ENCODE measurements at regions not wholly inside any gene's neighbourhood (a gene's known extent, or its start where the extent isn't known, plus 50 kb on each side); places are given as distances from the start of the nearest gene placed in this dataset.

- no peak for TF ChIP-seq CTBP1 (IDR thresholded peaks at IDR 0.05; ENCODE audit: borderline replicate concordance)
- no peak for TF ChIP-seq LEF1 (IDR thresholded peaks at IDR 0.05; ENCODE audit: borderline replicate concordance)
- TF ChIP-seq FOXK2 (IDR thresholded peaks at IDR 0.05), result no peak
- TF ChIP-seq BHLHE40 (IDR thresholded peaks at IDR 0.05; ENCODE audit: borderline replicate concordance), result no peak
- TF ChIP-seq SP1 (IDR thresholded peaks at IDR 0.05), result no peak
- no peak for TF ChIP-seq L3MBTL2 (conservative IDR thresholded peaks at IDR 0.05)
- TF ChIP-seq SUZ12 (IDR thresholded peaks at IDR 0.05), result no peak
- no peak for TF ChIP-seq HDGF (IDR thresholded peaks at IDR 0.05; ENCODE audit: borderline replicate concordance)
- TF ChIP-seq FOXA1 (IDR thresholded peaks at IDR 0.05), result no peak
- no peak for TF ChIP-seq ELF4 (IDR thresholded peaks at IDR 0.05)
- TF ChIP-seq NFRKB (IDR thresholded peaks at IDR 0.05), result no peak
- no peak for TF ChIP-seq TARDBP (IDR thresholded peaks at IDR 0.05)
Observed at GRCh38 chr4:138420471-138420870, 178.3 kb upstream of the SLC7A11 start.

Data from HEK293T (cell line).